ENCODE measurements at regions not wholly inside any gene's neighbourhood (a gene's known extent, or its start where the extent isn't known, plus 50 kb on each side); places are given as distances from the start of the nearest gene placed in this dataset.

DNA sequence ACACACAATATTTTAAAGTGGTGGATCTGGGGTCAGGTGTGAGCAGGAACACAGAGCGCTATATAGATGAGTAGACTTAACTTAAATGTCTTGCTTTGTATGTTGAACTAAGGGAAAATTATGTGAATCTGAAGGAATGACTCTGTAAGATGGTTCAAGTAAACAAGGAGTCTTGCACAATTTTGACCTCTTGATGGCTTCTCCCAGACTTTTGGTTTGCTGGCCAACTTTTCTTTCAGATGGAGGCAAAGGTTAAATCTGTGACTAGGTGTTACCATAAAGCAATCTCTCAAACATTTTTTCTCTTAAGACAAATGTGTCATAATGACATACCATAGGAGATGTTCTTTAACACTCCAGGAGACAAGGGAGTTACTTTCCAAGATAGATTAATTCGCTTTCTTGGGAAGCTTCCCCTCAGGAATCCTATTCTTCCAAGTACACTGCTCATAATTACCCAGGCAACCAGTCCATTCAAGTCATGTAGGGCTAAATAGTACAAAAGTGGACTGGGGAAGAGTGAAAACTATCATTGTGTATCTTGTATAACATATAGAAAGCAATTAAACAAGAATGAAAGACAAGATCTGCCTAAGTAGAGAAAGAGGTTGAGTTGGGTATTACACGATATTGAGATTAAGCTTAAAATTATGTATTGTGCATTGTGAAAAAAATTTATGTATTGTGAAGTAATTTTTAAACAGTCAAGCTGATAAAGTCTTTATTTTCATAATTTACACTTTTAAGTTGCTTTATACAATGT is 60.3 kb upstream of the SLC27A6 start:
- no peak for DNase-seq

DNA sequence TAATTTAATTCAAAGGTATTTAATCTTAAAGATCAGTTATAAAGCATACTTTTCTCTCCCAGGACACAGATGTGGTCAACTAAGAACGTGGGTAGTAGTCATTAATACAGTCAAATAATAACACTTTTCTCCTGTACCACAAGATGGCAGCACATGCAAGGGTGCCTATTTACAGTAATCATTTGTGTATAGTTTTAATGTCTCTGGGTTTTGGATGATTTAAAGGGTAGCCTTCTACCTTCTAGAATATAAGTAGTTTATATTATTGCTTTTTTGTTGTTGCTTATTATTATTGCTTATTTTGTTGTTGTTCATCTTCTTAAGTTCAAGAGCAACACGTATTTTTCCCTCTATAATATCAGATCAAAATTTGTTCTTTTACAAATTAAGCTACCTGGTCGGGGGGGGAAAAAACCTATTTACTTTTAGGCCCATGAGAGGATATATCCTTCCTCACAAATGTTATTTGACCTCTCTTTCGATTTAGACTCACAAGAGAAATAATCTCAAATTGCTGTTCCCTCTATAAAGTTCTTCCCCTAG is 59.6 kb upstream of the SLC27A6 start:
- peak; percentile 37 for DNase-seq

DNA sequence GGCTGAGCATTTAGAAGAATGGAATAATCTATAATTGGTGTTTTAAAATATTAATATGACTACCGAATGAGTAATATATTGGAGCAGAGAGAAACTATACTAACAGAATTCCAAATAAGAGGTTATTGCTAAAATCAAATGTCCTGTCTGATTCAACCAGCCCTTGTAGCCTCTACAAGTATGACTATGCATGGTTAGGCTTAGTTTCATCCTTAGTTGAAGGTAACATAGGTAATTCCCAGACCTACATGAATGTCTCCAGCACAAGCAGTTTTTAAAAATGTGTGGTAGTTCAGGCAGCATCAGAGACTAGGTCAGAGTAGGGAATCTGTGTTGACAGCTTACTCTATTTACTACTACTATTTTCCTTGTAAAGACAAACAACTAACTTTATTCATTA is 51.7 kb upstream of the SLC27A6 start:
- no peak for DNase-seq

All from left hindlimb (tissue), 1 donor.